GM12801 (cell line): ENCODE measurements at regions not wholly inside any gene's neighbourhood (a gene's known extent, or its start where the extent isn't known, plus 50 kb on each side); places are given as distances from the start of the nearest gene placed in this dataset.

ENCODE experiments used
- TF ChIP-seq, protein P1 (sequence below): IDR thresholded peaks from one replicate; pipeline ENCODE4 v1.5.1; 2011; ENCODE audit warnings: control low read depth; ENCODE audit not compliant: insufficient read length; ENCODE audit errors: extremely low read depth

- TF ChIP-seq, protein P1, sequence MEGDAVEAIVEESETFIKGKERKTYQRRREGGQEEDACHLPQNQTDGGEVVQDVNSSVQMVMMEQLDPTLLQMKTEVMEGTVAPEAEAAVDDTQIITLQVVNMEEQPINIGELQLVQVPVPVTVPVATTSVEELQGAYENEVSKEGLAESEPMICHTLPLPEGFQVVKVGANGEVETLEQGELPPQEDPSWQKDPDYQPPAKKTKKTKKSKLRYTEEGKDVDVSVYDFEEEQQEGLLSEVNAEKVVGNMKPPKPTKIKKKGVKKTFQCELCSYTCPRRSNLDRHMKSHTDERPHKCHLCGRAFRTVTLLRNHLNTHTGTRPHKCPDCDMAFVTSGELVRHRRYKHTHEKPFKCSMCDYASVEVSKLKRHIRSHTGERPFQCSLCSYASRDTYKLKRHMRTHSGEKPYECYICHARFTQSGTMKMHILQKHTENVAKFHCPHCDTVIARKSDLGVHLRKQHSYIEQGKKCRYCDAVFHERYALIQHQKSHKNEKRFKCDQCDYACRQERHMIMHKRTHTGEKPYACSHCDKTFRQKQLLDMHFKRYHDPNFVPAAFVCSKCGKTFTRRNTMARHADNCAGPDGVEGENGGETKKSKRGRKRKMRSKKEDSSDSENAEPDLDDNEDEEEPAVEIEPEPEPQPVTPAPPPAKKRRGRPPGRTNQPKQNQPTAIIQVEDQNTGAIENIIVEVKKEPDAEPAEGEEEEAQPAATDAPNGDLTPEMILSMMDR, result no peak
Observed at GRCh38 chr3:18121020-18121419, 304.1 kb downstream of the SATB1 start.

DNA sequence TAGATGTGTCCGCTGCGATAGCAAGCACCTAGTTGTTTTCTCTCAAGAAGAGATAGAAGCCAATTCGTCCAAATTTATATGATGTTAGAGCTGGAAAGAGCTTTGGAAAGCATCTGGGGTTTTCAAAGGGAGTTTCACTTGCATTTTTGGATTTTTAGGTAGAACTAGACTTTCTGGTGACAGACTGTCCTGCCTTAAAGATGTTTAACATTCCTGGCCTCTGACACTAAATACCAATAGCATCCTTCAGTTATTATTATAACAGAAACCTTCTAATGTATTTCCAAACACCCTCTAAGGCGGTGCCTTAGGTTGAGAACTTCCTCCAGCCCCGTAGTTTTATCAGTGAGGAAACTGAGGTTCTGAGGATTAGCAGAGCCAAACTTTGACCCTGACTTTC, 305.3 kb downstream of the SATB1 start:
- TF ChIP-seq, protein P1, result no peak

- TF ChIP-seq, protein P1, result no peak
Observed at GRCh38 chr3:18114894-18115293, 310.2 kb downstream of the SATB1 start.

DNA sequence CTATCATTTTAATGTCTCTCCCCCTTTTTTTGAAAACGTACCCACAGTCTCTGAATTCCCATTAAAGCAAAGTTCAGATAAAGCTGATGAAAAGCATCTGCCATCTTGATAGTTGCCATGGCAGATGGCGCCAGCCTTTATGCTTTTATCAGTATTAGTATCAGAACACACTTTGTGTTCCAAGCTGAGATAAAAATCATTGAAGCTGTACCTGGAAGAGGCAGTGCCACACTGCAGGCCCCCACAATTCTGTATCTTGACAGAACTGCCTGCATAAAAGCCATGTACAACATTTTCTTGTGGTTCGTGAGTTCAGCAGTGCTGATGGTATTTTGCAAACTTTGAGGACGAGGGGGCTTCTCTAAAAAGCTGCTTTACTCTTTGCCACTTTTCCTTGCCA, 311.7 kb downstream of the SATB1 start:
- TF ChIP-seq, protein P1, result no peak

DNA sequence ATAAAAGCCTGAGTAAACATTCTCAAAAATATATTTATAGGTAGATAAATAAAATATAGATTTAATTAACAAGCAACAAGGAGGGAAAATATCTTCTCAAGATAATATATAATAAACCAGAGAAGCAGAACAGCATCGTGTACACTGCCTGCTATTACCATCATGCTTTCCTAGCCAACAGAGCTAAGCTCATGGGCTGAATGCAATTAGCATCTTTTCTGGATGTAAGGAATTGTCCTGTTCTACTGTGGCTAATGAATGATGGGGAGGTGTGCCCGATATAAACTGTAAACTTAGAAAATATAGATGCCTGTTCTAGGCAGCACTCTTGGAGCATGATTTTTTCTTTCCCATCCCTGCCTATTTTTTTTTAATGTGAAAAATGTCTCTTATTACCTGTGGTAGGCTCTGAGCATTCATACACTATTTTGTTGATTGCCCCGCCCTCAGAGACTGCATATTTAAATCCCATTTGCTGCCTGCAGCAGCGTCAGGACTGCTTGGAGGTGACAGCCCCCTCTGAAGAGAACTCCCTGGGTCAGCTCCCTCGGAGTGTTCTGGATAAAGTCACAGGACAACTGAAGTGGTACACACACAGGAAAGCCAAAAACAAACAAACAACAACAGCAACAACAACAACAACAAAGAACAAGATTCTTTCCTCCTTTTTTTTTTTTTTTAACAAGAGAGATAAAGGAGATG, 312.3 kb downstream of the SATB1 start:
- TF ChIP-seq, protein P1, result no peak

- TF ChIP-seq, protein P1, result no peak
Observed at GRCh38 chr3:18111796-18112232, 313.3 kb downstream of the SATB1 start.

DNA sequence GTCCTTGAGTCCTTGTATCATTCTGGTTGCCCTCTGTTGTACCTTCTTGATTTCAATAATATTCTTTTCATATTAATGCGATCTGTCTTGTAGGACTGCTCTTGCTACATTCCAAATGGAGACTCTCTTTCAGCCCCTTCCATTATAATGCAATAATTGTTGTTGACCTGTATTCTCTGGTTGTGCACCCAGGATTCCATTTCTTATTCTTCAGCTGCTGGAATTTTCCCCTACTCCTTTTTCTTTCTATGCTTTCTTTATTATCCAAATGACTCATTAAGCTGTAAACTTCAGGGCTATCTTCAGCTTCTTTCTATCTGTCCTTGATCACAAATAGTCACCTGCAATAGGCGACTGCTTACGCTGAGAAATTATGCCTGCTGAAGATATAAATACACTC, 321.5 kb downstream of the SATB1 start:
- TF ChIP-seq, protein P1, result no peak
